ENCODE measurements at regions not wholly inside any gene's neighbourhood (a gene's known extent, or its start where the extent isn't known, plus 50 kb on each side); places are given as distances from the start of the nearest gene placed in this dataset.

GRCh38 chr11:27227736-27228135, 135.3 kb downstream of the CCDC34 start:
- TF ChIP-seq CTCF (conservative IDR thresholded peaks at IDR 0.05; ENCODE audit: low read depth, low read length) (no peak), MAZ (IDR thresholded peaks at IDR 0.05; ENCODE audit: borderline replicate concordance, low read depth, low read length) (no peak), MAFK (IDR thresholded peaks at IDR 0.05; ENCODE audit: low read depth, low read length) (no peak), SMC3 (IDR thresholded peaks at IDR 0.05; ENCODE audit: low read depth, low read length) (no peak), RAD21 (IDR thresholded peaks at IDR 0.05; ENCODE audit: low read length) (no peak), USF2 (IDR thresholded peaks at IDR 0.05; ENCODE audit: low read depth, low read length) (no peak), FOS (IDR thresholded peaks at IDR 0.05; ENCODE audit: low read depth, low read length) (no peak), POLR2A (IDR thresholded peaks at IDR 0.05; ENCODE audit: low read depth, low read length) (no peak), RFX5 (IDR thresholded peaks at IDR 0.05; ENCODE audit: low read depth, low read length) (no peak), BHLHE40 (IDR thresholded peaks at IDR 0.05; ENCODE audit: low read depth, low read length) (no peak)
